IMR-90 (cell line): ENCODE measurements at regions not wholly inside any gene's neighbourhood (a gene's known extent, or its start where the extent isn't known, plus 50 kb on each side); places are given as distances from the start of the nearest gene placed in this dataset.

Experiments
- ATAC-seq: fragments of 200-7000 bp; cut with Tn5 transposase; 2 replicates; pipeline ENCODE4 v1.9.1; 2020; ENCODE audit warnings: low read depth, mild to moderate bottlenecking, moderate library complexity
- BruUV-seq: library from RNA; stranded (reverse); fragments of 400-500 nt; replicated peaks from 2 replicates; lab custom pipeline; 2021; lab: Mats Ljungman, UMichigan
- CTCF ChIA-PET: fragments of 300-600 bp; formaldehyde crosslinking; extraction: SDS; loops from one replicate; lab custom pipeline; 2021; ENCODE audit warnings: antibody characterized with exemption; lab: Yijun Ruan, JAX
- POLR2A ChIA-PET: fragments of 300-600 bp; sonication (Branson Sonifier 250); formaldehyde crosslinking; loops from one replicate; lab custom pipeline; 2022; ENCODE audit warnings: antibody characterized with exemption; ENCODE audit not compliant: unreplicated experiment; lab: Charles Lee
- DNase-seq: peaks from one replicate; pipeline ENCODE4 v3.0.0; 2013
- H2AFZ ChIP-seq: replicated peaks from 2 replicates; pipeline ENCODE3; 2013; ENCODE audit warnings: low read length, mild to moderate bottlenecking; ENCODE audit not compliant: poor library complexity
- H2AK5ac ChIP-seq: 2 replicates; pipeline ENCODE4 v1.6.1; 2013; ENCODE audit warnings: low read depth, low read length, inconsistent platforms
- H2AK9ac ChIP-seq: replicated peaks from 2 replicates; pipeline ENCODE3; 2013; ENCODE audit warnings: mild to moderate bottlenecking, low read depth, low read length, moderate library complexity; ENCODE audit not compliant: poor library complexity
- H2BK120ac ChIP-seq: 2 replicates; pipeline ENCODE4 v1.6.1; 2013; ENCODE audit warnings: low read depth, low read length, inconsistent platforms
- H2BK15ac ChIP-seq: 3 replicates; pipeline ENCODE4 v1.6.1; 2013; ENCODE audit warnings: low read depth, low read length, inconsistent platforms
- H2BK20ac ChIP-seq: 2 replicates; pipeline ENCODE4 v1.6.1; 2013; ENCODE audit warnings: low read depth, mild to moderate bottlenecking, inconsistent platforms, low read length, moderate library complexity
- H2BK5ac ChIP-seq: 2 replicates; pipeline ENCODE4 v1.6.1; 2013; ENCODE audit warnings: mild to moderate bottlenecking, low read depth, low read length, inconsistent platforms; ENCODE audit not compliant: poor library complexity, severe bottlenecking
- H3K14ac ChIP-seq: replicated peaks from 2 replicates; pipeline ENCODE4 v1.6.1; 2013; ENCODE audit warnings: low read depth, low read length, inconsistent platforms
- H3K18ac ChIP-seq: 2 replicates; pipeline ENCODE4 v1.6.1; 2013; ENCODE audit warnings: low read depth, low read length, control low read depth
- H3K23ac ChIP-seq: 2 replicates; pipeline ENCODE4 v1.6.1; 2013; ENCODE audit warnings: low read depth, low read length, inconsistent platforms
- H3K27ac ChIP-seq: 2 replicates; pipeline ENCODE4 v1.5.1; 2013; ENCODE audit warnings: mild to moderate bottlenecking, control low read depth, low read length; ENCODE audit not compliant: insufficient read depth
- H3K27me3 ChIP-seq: 2 replicates; pipeline ENCODE4 v1.6.1; 2013; ENCODE audit warnings: low read length; ENCODE audit not compliant: control insufficient read depth, insufficient read depth
- H3K36me3 ChIP-seq: 2 replicates; pipeline ENCODE4 v1.6.1; 2013; ENCODE audit warnings: low read length, mixed read lengths; ENCODE audit not compliant: control insufficient read depth, insufficient read depth
- H3K4ac ChIP-seq: 2 replicates; pipeline ENCODE4 v1.6.1; 2013; ENCODE audit warnings: low read depth, low read length, inconsistent platforms
- H3K4me1 ChIP-seq: 2 replicates; pipeline ENCODE4 v1.6.1; 2013; ENCODE audit warnings: low read length, mixed read lengths; ENCODE audit not compliant: control insufficient read depth, insufficient read depth
- H3K4me2 ChIP-seq: 2 replicates; pipeline ENCODE4 v1.6.1; 2013; ENCODE audit warnings: low read depth, mild to moderate bottlenecking, control low read depth, low read length, moderate library complexity
- H3K4me3 ChIP-seq: 2 replicates; pipeline ENCODE4 v1.5.1; 2013; ENCODE audit warnings: low read depth, mild to moderate bottlenecking, control low read depth, low read length, moderate library complexity; ENCODE audit not compliant: insufficient read depth
- H3K56ac ChIP-seq: 2 replicates; pipeline ENCODE4 v1.6.1; 2013; ENCODE audit warnings: low read length, inconsistent platforms; ENCODE audit not compliant: insufficient read depth; ENCODE audit errors: extremely low read depth
- H3K79me1 ChIP-seq, 2 experiments: 2 replicates each; pipeline ENCODE4 v1.6.1; 2013; ENCODE audit warnings: low read length in 2 of 2, inconsistent platforms in 1 of 2, low read depth in 1 of 2
- H3K9ac ChIP-seq: 2 replicates; pipeline ENCODE4 v1.6.1; 2013; ENCODE audit warnings: low read depth, low read length, control low read depth
- H3K9me1 ChIP-seq: 2 replicates; pipeline ENCODE4 v1.6.1; 2013; ENCODE audit warnings: low read length, inconsistent platforms; ENCODE audit not compliant: insufficient read depth
- H3K9me3 ChIP-seq: 2 replicates; pipeline ENCODE4 v1.6.1; 2013; ENCODE audit warnings: low read length; ENCODE audit not compliant: control insufficient read depth, insufficient read depth
- H4K20me1 ChIP-seq: 2 replicates; pipeline ENCODE4 v1.6.1; 2013; ENCODE audit warnings: low read length, inconsistent platforms; ENCODE audit not compliant: insufficient read depth
- H4K5ac ChIP-seq: 2 replicates; pipeline ENCODE4 v1.6.1; 2013; ENCODE audit warnings: mild to moderate bottlenecking, low read depth, low read length, control low read depth
- H4K8ac ChIP-seq, 2 experiments: 2 replicates each; pipeline ENCODE4 v1.6.1; 2013; ENCODE audit warnings: low read depth in 2 of 2, low read length in 2 of 2, control low read depth in 1 of 2, inconsistent platforms in 1 of 2
- H4K91ac ChIP-seq: 2 replicates; pipeline ENCODE4 v1.6.1; 2013; ENCODE audit warnings: low read depth, low read length, inconsistent platforms; ENCODE audit not compliant: insufficient read depth
- BHLHE40 ChIP-seq: fragments of 150-350 bp; IDR thresholded peaks from 2 replicates; pipeline ENCODE4 v1.6.1; 2016; ENCODE audit warnings: mild to moderate bottlenecking, low read depth, low read length
- CEBPB ChIP-seq: IDR thresholded peaks from 2 replicates; pipeline ENCODE4 v1.6.1; 2012; ENCODE audit warnings: low read depth, low read length, improper control_type of control experiment
- CHD1 ChIP-seq: IDR thresholded peaks from 2 replicates; pipeline ENCODE4 v1.6.1; 2012; ENCODE audit warnings: low read depth, low read length, improper control_type of control experiment
- CTCF ChIP-seq: conservative IDR thresholded peaks from 2 replicates; pipeline ENCODE4 v1.5.1; 2012; ENCODE audit warnings: mild to moderate bottlenecking, low read depth, low read length, improper control_type of control experiment
- ELK1 ChIP-seq: fragments of 150-350 bp; IDR thresholded peaks from 2 replicates; pipeline ENCODE4 v1.6.1; 2016; ENCODE audit warnings: low read depth, mild to moderate bottlenecking, low read length, moderate library complexity, borderline replicate concordance
- FOS ChIP-seq: fragments of 150-350 bp; IDR thresholded peaks from 2 replicates; pipeline ENCODE4 v1.6.1; 2016; ENCODE audit warnings: low read depth, low read length
- MAFK ChIP-seq: IDR thresholded peaks from 2 replicates; pipeline ENCODE4 v1.6.1; 2012; ENCODE audit warnings: low read depth, low read length, improper control_type of control experiment
- MAZ ChIP-seq: IDR thresholded peaks from 2 replicates; pipeline ENCODE4 v1.6.1; 2012; ENCODE audit warnings: low read depth, mild to moderate bottlenecking, low read length, improper control_type of control experiment, moderate library complexity, borderline replicate concordance
- MXI1 ChIP-seq: IDR thresholded peaks from 2 replicates; pipeline ENCODE4 v1.6.1; 2012; ENCODE audit warnings: low read depth, mild to moderate bottlenecking, low read length, moderate library complexity, borderline replicate concordance
- NFE2L2 ChIP-seq: fragments of 150-350 bp; IDR thresholded peaks from 2 replicates; pipeline ENCODE4 v1.6.1; 2016; ENCODE audit warnings: low read depth, mild to moderate bottlenecking, low read length
- POLR2A ChIP-seq: IDR thresholded peaks from 2 replicates; pipeline ENCODE4 v1.6.1; 2012; ENCODE audit warnings: mild to moderate bottlenecking, low read depth, low read length
- RAD21 ChIP-seq: IDR thresholded peaks from 2 replicates; pipeline ENCODE4 v1.6.1; 2012; ENCODE audit warnings: low read length, improper control_type of control experiment
- RCOR1 ChIP-seq: IDR thresholded peaks from 2 replicates; pipeline ENCODE4 v1.6.1; 2012; ENCODE audit warnings: mild to moderate bottlenecking, low read length, improper control_type of control experiment; ENCODE audit not compliant: insufficient replicate concordance
- RFX5 ChIP-seq: IDR thresholded peaks from 2 replicates; pipeline ENCODE4 v1.8.0; 2012; ENCODE audit warnings: low read depth, mild to moderate bottlenecking, low read length, moderate library complexity
- SMC3 ChIP-seq: fragments of 150-350 bp; IDR thresholded peaks from 2 replicates; pipeline ENCODE4 v1.6.1; 2016; ENCODE audit warnings: low read depth, mild to moderate bottlenecking, antibody characterized with exemption, low read length, moderate library complexity
- USF2 ChIP-seq: fragments of 150-350 bp; IDR thresholded peaks from 2 replicates; pipeline ENCODE4 v1.6.1; 2017; ENCODE audit warnings: mild to moderate bottlenecking, antibody characterized with exemption, low read length, low read depth
- WGBS, 2 experiments: methylation state at CpG; one replicate each; pipeline versions ENCODE4 v1.1.5 to v1.1.7; 2013; ENCODE audit warnings: missing lambda C conversion rate in 2 of 2; ENCODE audit not compliant: insufficient read length in 1 of 2; ENCODE audit errors: extremely low coverage in 2 of 2; 5-methylcytosine and 5-hydroxymethylcytosine counted together
- dilution Hi-C: fragments of 300-500 bp; cut with HindIII; formaldehyde crosslinking; loops from one replicate; pipeline ENCODE4 v1.14.3; 2018; ENCODE audit warnings: low sequenced_read_pairs; ENCODE audit not compliant: unreplicated experiment
- in situ Hi-C: fragments of 300-500 bp; cut with MboI; formaldehyde crosslinking; loops from 3 replicates; pipeline ENCODE4 v1.14.3; 2019; ENCODE audit warnings: low sequenced_read_pairs, inconsistent platforms, mixed read lengths
- intact Hi-C: fragments of 100-400 bp; cut with micrococcal nuclease; formaldehyde crosslinking; loops from 2 replicates; pipeline ENCODE4 v1.10.0; 2022

GRCh38 chr13:71251292-71251951 is 615.6 kb downstream of the DACH1 start:
- Histone ChIP-seq H2BK5ac (no peak overlapping the region), H3K4me3 (no peak overlapping the region), H3K4ac (no peak overlapping the region), H3K18ac (no peak overlapping the region), H3K27me3 (no peaks in the 10 kb centered on the region), H3K36me3 (no peaks in the 10 kb centered on the region), H2AK5ac (no peak overlapping the region), H3K56ac (no peak overlapping the region), H3K9me3 (no peaks in the 10 kb centered on the region), H2AFZ (no peak overlapping the region), H4K5ac (no peak overlapping the region), H3K14ac (no peak overlapping the region), H3K4me1 (no peaks in the 10 kb centered on the region), H3K27ac (no peak overlapping the region), H2BK120ac (no peak overlapping the region), H4K20me1 (no peaks in the 10 kb centered on the region), H3K9me1 (no peaks in the 10 kb centered on the region), H4K8ac (no peak overlapping the region), H3K23ac (no peak overlapping the region), H2AK9ac (no peak overlapping the region), H3K9ac (no peak overlapping the region), H3K79me1 (no peaks in the 10 kb centered on the region), H2BK15ac (no peak overlapping the region), H2BK20ac (no peak overlapping the region), H4K91ac (no peak overlapping the region), H3K4me2 (no peak overlapping the region)
- WGBS, 2 experiments, result no CpG with 5 or more reads among the region's 4 CpGs
- DNase-seq (no peak), ATAC-seq (no peak)
- CTCF ChIA-PET, result no interaction called here
- in situ Hi-C loops (no loop called here), dilution Hi-C loops (no loop called here), intact Hi-C loops (no loop called here)
- TF ChIP-seq CTCF, result no peak
- no peak for TF ChIP-seq CHD1
- no peak for TF ChIP-seq MXI1
- TF ChIP-seq ELK1, result no peak
- no peak for TF ChIP-seq NFE2L2
- no peak for TF ChIP-seq MAFK
- no peak for TF ChIP-seq MAZ
- TF ChIP-seq BHLHE40, result no peak
- no peak for TF ChIP-seq RAD21
- no peak for TF ChIP-seq FOS
- no peak for TF ChIP-seq USF2
- TF ChIP-seq POLR2A, result no peak
- no peak for TF ChIP-seq CEBPB
- TF ChIP-seq SMC3, result no peak
- TF ChIP-seq RFX5, result no peak
- no peak for TF ChIP-seq RCOR1
- POLR2A ChIA-PET, result no interaction called here
- no TSS peak for BruUV-seq
